Muscle of arm (tissue), 1 donor: ENCODE measurements at regions not wholly inside any gene's neighbourhood (a gene's known extent, or its start where the extent isn't known, plus 50 kb on each side); places are given as distances from the start of the nearest gene placed in this dataset.

ENCODE experiments used
- DNase-seq: peaks from one replicate; pipeline ENCODE4 v3.0.0-alpha.2; 2013

- no peak for DNase-seq
These were observed 348.6 kb downstream of the ANKRD7 start for GRCh38 chr7:118573085-118573484.

DNA sequence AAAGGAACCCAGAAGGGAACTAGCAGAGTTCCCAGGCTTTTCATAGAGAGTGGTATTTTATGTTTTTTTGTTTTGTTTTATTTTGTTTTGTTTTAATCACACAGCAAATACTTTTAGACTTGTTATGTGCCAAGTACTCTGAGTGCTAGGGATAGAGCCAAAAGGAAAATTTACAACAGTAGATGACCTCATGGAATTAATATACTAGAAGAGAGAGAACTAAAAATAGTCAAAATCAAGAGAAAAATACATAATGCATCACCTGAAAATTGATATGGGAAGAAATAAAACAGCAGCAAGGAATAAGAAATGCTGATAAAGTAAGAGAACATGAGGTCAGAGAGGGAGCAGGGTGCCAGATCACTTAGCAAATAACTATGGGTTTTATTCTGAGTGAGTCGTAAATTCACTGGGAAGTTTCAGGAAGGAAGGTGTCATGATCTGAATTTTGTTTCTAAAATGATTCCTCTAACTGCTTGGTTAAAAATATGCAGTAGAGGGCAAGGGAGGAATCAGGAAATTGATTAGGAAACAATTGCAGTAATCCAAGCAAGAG lies 351.0 kb downstream of the ANKRD7 start:
- no peak for DNase-seq

GRCh38 chr7:118580743-118581382 lies 356.4 kb downstream of the ANKRD7 start:
- no peak for DNase-seq

GRCh38 chr7:118583641-118584040 lies 359.1 kb downstream of the ANKRD7 start:
- no peak for DNase-seq

- no peak for DNase-seq
These were observed 361.7 kb downstream of the ANKRD7 start for GRCh38 chr7:118586248-118586647.

GRCh38 chr7:118590107-118590506 lies 365.6 kb downstream of the ANKRD7 start:
- DNase-seq, result no peak

- no peak for DNase-seq
These were observed 377.6 kb downstream of the ANKRD7 start for GRCh38 chr7:118602090-118602489.

GRCh38 chr7:118606602-118607001 lies 382.1 kb downstream of the ANKRD7 start:
- DNase-seq, result no peak

- DNase-seq, result no peak
These were observed 384.7 kb downstream of the ANKRD7 start for GRCh38 chr7:118609207-118609606.

DNA sequence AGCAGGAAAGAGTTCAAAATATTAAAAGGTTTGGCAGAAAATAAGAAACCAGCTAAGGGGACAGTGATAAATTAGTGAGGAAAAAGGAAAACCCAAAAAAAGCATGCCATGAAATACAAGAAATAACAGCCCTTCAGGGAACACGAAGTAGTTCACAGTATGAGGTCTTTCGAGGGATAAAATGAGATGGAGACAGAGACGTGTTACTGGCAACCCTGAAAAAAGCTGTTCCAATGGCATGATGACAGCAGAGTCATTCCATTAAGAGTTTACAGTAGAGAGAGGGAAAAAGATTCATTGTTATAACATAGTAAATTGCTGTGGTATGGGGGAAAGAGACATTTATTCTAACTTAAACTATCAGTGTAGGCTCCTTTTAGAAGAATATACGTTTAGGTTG lies 391.2 kb downstream of the ANKRD7 start:
- no peak for DNase-seq

DNA sequence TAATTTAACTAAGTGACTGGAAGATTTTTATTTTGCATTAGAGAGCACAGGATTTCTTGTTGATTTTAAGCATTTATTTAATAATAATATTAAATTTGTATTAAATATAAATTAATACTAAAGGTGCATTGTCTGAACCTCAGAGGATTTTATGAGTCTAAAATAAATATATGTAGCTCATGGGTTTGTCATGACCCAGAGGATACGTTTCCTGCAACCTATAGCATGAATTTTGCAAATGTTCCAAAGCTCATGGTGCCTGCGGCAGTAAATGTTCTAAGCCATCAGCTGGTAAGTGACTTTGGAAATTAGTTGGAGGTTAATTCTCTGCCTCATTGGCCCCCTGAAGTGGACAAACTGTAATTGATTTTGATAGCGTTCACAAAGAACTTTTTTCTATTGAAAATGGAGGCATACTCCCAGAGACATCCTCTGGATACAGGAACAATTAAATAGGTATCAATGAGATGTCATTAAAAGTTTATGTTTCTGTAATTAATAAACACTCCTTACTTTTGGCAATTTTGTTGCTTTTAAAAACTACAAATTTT lies 397.4 kb downstream of the ANKRD7 start:
- no peak for DNase-seq

DNA sequence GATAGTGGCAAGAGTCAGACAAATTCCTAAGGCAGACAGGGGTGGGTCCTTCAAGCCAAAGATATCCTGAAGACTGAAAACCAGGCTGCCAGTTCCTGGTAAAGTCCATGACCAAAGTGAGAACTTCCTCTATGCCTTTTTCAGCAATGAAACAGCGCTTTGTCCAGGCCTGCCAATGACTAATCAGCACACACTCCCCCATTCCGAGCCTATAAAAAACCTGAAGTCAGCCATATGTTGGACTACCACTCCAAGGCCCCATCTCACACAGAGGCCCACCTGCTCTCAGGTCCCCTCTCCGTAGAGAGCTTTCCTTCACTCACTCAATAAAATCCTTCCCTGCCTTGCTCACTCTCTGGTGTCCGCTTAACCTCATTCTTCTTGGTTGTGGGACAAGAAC lies 402.2 kb downstream of the ANKRD7 start:
- no peak for DNase-seq

GRCh38 chr7:118627467-118627866 lies 403.0 kb downstream of the ANKRD7 start:
- no peak for DNase-seq

GRCh38 chr7:118629898-118630438 lies 405.5 kb downstream of the ANKRD7 start:
- DNase-seq, result no peak

- no peak for DNase-seq
These were observed 417.9 kb downstream of the ANKRD7 start for GRCh38 chr7:118642396-118642795.

GRCh38 chr7:118644346-118644745 lies 419.8 kb downstream of the ANKRD7 start:
- no peak for DNase-seq

DNA sequence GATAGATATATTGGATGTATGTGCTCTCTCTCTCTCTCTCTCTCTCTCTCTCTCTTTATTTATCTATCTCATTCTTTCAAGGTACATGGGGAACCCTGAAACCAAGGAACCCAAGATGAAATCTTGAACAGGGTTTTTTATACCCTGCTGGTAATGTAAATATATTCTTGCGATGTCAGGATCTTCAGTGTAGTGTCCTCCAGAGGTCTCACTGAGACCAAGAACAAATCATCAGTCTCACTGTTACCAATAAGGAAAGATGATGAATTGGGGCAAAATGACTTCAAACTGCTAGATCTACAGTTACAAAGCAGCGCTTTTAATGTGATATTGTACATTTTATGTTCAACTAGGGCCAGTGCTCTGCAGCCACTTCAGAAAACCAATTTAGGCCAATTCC lies 423.5 kb downstream of the ANKRD7 start:
- DNase-seq, result no peak

DNA sequence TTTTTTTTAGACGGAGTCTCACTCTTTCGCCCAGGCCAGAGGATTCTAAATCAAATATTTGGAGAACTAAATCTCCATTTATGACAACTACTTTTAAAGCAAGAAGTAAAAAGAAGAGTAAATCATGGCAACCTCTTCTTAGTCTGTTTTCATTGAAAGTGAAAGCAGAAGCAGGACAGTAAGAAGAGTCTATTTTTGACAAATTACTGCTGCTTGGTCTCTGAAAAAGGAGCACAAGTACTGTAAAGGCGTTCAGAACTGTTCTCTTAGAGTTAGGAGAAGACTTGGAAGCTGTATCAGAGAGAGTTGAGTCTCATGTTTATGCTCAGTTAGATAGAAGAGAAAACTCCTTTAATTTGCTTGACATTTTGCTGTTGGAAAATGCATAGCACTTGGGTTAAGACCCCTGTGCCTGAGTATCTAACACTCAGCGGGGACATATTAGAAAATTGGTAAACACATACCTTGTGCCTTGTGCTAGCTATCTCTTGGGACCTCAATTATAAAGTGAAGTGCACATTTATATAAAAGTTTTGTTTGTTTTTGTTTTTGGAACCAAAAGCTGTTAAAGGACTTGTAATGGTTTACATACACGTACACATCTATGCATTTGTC lies 433.0 kb downstream of the ANKRD7 start:
- DNase-seq, result no peak

DNA sequence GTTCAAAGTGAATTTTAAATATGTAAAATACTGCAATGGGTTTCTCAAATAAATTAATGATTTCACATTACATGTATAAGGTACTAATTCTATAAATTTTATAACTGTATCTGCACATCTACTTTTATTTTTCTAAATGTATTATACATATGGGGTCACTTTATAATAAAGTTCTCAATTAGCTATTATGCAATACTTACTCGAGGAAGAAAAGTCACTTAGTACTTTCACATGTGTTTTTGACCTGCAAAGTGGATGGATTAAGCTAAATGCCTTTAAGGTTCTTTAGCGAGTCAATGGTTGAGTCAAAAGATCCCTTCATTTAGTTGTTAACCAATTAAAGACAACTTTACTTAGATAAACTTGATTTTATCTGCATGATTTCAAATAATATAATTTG lies 437.8 kb downstream of the ANKRD7 start:
- DNase-seq, result no peak

GRCh38 chr7:118664498-118664897 lies 440.0 kb downstream of the ANKRD7 start:
- DNase-seq, result no peak

DNA sequence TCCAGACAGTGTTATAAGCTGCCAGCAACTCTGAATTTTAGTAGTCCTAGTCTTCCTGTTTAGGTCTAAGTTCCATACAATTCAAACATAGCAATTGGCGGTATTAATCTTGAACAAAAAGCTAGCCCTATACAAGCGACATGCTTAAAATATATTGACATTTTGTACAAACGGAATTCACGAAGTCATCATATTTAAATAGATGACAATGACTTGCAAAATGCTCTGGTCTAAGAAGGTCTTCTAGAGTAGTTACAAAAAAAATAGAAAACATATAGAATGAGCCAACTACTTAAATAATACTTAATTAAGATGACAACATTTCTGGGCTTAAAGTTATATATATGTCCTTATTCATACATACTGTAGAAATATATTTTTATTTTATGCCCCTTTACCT lies 446.6 kb downstream of the ANKRD7 start:
- no peak for DNase-seq

- no peak for DNase-seq
These were observed 460.3 kb downstream of the ANKRD7 start for GRCh38 chr7:118684796-118685195.

GRCh38 chr7:118689403-118689802 lies 464.9 kb downstream of the ANKRD7 start:
- DNase-seq, result no peak
